ENCODE measurements at regions not wholly inside any gene's neighbourhood (a gene's known extent, or its start where the extent isn't known, plus 50 kb on each side); places are given as distances from the start of the nearest gene placed in this dataset.

GRCh38 chr2:105571445-105571987, 172.7 kb upstream of the FHL2 start:
- TF ChIP-seq CTCF (IDR thresholded peaks at IDR 0.05; ENCODE audit: borderline replicate concordance, extremely low read depth, low read length, poor library complexity, severe bottlenecking) = no peak
- TF ChIP-seq EZH2 (IDR thresholded peaks at IDR 0.05; ENCODE audit: borderline replicate concordance, low read depth, low read length, severe bottlenecking) = no peak
